ENCODE measurements at regions not wholly inside any gene's neighbourhood (a gene's known extent, or its start where the extent isn't known, plus 50 kb on each side); places are given as distances from the start of the nearest gene placed in this dataset.
"Not testable (repeated sequence)": the region's sequence is repeated elsewhere in the genome, so short reads cannot be mapped to it uniquely, and the experiment has no call there.

GRCh38 chr4:31455612-31456011 lies 735.4 kb downstream of the PCDH7 start:
- no peak for DNase-seq (ENCODE audit: low spot score)
- intact Hi-C loops (cut with DNase I), result no loop called here

DNA sequence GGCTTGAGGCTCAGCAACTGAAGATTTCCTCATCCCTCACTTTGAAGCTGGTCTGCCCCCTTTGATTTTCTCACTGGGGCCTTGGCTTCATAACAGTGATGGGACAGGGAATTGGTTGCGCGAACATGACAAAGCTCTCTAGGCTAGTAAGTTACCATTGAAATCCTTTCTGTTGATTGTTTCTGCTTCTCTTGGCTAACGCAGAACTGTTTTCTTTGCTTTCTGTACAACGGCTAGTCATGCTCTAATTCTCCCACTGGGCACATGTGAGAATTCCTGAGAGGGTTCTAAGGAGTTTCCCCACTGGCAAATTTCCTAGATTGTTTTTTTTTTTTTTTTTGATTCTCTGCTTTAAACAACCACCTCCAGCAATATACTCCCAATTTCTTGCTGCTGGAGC lies 738.6 kb downstream of the PCDH7 start:
- intact Hi-C loops (cut with DNase I), result no loop called here
- no peak for DNase-seq (ENCODE audit: low spot score)

- intact Hi-C loops (cut with DNase I), result no loop called here
- no peak for DNase-seq (ENCODE audit: low spot score)
These were observed 741.3 kb downstream of the PCDH7 start for GRCh38 chr4:31461421-31461820.

DNA sequence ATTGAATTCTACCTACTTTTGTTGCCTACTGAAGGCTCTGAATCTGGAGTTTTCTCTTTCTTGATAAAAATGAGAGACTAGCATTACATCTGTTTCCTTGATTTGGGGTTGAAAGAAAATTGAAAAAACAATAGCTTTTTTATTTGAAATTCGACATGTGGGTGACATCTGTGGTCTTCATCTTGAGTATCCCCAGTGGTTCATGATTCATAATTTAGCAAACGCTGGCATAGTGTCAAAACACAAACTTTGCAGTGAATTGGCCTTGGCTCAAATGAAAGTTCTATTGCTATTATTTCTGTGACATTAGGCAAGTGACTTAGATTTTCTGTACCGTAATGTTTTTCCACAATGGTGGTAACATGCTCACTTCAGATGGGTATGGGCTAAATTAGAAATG lies 747.6 kb downstream of the PCDH7 start:
- no peak for DNase-seq (ENCODE audit: low spot score)

DNA sequence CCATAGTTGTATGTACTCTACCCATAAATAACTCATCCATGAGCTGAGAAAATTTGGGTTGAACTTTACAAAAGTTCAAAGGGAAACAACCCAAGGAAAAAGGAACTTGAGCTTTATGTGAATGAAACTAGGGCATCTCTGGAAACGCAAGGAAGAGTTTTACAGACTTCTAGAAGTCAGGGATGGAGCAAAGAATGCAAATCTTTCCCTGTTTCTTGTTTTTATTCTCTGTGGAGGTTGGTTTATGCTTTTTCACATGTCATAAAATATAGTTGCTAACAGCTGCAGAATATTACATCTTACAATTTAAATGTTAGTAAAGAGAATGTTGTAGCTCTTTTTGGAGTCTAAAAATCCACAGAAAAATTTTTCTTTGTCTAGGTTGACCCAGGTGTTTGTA lies 754.1 kb downstream of the PCDH7 start:
- intact Hi-C loops (cut with DNase I), result no loop called here
- DNase-seq (ENCODE audit: low spot score), result no peak

More for the DNA sequence above, 747.6 kb downstream of the PCDH7 start:
- intact Hi-C loops (cut with DNase I), result no loop called here

- no peak for DNase-seq (ENCODE audit: low spot score)
- intact Hi-C loops (cut with DNase I), result no loop called here
These were observed 762.5 kb downstream of the PCDH7 start for GRCh38 chr4:31482691-31483090.

GRCh38 chr4:31499216-31499615 lies 779.0 kb downstream of the PCDH7 start:
- DNase-seq (ENCODE audit: low spot score); intact Hi-C loops (cut with DNase I): not testable (repeated sequence)

DNA sequence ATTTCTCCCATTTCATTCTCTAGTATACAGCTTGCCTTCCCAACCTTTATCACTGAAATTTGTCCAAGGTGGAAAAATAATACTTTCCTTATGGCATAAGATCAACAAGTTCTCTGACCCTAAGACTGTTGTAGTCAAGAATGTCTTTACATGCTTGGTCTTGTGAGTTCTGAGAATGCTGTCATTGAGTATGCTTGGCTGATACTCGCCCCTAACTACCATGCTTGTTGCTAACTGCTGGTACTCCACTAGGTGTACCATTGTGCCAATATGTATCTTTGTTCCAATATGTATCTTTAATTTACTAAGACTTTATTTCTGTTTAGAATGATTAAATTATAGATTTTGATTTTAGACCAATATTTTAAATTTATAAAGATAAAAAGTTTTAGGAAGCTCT lies 796.4 kb downstream of the PCDH7 start:
- intact Hi-C loops (cut with DNase I), result no loop called here

GRCh38 chr4:31518796-31519250 lies 798.7 kb downstream of the PCDH7 start:
- intact Hi-C loops (cut with DNase I), result no loop called here
- no peak for DNase-seq (ENCODE audit: low spot score)

More for the DNA sequence above, 796.4 kb downstream of the PCDH7 start:
- DNase-seq (ENCODE audit: low spot score), result no peak

- peak; percentile 22 for DNase-seq (ENCODE audit: low spot score)
- intact Hi-C loops (cut with DNase I), result no loop called here
These were observed 810.4 kb downstream of the PCDH7 start for GRCh38 chr4:31530555-31530954.

DNA sequence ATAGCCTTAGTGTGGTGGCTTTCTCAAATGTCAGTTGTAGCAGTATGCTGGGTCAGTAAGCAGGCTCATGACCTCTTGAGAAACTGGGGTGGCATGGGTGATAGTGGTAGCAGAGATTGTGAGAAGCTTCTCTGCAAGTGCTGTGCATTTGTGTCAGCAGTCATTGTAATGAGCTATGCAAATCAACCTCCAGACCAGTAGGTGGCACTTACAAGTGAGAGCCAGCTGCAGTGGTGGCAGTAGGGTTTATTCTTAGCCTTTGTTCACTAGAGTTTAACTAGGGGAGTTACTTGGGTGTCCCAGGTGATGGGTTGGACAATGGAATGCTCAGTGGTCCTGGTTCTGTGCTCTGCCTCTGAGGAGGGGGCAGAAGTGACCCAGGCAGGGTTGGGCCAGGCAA lies 818.7 kb downstream of the PCDH7 start:
- DNase-seq (ENCODE audit: low spot score), result no peak
- intact Hi-C loops (cut with DNase I), result no loop called here

DNA sequence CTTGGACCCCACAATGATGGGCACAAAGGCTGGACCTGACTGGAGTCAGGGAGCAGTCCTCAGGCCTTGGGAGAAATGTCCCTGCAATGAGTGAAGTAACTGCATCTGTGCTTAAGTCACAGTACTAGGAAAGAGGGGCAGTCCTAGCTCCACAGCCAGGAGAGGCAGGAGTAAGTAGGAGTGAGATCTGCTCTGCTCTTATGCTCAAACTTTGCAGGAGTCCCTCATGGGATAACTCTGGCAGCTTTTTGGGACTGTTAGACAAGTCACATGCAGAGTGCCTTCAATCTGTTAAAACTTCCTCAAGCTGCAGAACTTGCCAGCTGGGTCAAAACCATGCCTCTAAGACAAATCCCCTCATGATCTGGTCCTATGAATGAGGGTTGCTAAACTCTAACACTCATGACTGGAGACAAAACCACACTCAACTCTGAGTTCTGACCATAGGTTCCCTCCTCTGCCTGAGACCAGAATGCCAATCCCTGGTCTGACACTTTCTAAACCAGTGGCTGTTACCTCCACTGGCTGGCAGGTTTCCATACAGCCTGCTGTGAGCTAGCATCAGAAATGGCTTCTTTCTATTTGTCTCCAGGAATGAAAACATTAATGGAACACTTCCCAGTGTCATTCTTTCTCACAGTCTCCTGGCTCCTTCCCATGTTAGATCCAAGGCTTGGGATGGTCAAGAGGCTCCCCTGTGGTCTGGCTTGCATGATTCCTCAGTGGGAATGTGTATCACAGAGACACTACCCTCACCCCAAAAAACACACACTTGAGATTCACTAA lies 819.3 kb downstream of the PCDH7 start:
- DNase-seq (ENCODE audit: low spot score), result no peak
- intact Hi-C loops (cut with DNase I), result no loop called here

- no peak for DNase-seq (ENCODE audit: low spot score)
- intact Hi-C loops (cut with DNase I), result no loop called here
These were observed 825.2 kb downstream of the PCDH7 start for GRCh38 chr4:31545330-31545729.

GRCh38 chr4:31545755-31546154 lies 825.6 kb downstream of the PCDH7 start:
- no peak for DNase-seq (ENCODE audit: low spot score)
- intact Hi-C loops (cut with DNase I), result no loop called here

DNA sequence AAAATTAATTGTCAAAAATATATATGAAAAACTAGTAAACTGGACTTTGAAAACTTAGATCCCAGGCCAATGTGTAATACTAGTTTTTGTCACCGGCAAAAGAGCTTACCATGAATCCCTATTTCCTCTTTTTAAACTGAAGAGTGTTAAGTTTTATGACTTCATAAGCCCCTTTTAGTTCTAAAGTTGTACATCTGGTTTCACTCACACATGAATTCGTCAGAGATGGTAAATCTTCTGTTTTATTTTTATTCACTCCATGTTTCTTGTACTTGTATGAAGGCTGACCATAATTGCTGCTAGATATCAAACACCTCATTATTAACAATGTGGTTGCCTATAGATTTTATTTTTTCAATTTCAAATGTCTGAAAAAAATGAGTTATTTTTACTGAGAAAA lies 827.9 kb downstream of the PCDH7 start:
- intact Hi-C loops (cut with DNase I), result no loop called here
- DNase-seq (ENCODE audit: low spot score), result no peak

DNA sequence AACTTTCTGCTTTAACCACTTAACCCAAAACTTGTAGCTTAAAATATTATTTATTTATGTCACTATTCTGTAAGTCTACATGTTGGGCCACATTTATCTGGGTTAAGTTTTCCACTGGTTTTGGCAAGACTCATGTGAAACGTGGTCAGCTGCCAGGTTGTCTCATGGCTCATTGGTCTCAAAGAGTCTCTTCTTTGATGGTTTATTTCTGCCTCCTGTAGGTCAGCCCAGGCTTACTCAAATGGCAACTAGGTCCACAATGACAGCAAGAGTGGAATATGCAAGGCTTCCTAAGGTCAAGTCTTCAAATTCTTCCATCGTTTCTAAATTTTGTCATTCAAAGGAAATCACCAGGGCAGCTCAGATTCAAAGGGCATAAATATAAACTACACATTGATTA lies 828.7 kb downstream of the PCDH7 start:
- no peak for DNase-seq (ENCODE audit: low spot score)
- intact Hi-C loops (cut with DNase I), result no loop called here

DNA sequence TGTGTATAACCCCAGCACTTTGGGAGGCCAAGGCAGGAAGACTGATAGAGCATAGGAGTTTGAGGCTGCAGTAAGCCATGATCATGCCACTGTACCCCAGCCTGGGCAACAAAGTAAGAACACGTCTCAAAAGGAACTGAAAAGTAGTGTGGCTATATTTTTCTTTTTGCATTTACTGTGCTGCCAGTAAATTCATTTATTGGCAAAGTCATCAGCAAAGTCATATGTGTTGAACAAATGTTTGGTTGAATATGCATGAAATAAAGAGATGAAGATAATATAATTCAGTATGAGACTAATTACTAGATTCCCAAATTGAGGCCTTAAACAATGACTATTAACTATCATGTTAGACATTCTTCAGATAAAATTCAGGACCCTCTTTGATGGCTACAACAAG lies 829.1 kb downstream of the PCDH7 start:
- DNase-seq (ENCODE audit: low spot score), result no peak
- intact Hi-C loops (cut with DNase I), result no loop called here

GRCh38 chr4:31557437-31557836 lies 837.3 kb downstream of the PCDH7 start:
- intact Hi-C loops (cut with DNase I), result no loop called here
- no peak for DNase-seq (ENCODE audit: low spot score)

DNA sequence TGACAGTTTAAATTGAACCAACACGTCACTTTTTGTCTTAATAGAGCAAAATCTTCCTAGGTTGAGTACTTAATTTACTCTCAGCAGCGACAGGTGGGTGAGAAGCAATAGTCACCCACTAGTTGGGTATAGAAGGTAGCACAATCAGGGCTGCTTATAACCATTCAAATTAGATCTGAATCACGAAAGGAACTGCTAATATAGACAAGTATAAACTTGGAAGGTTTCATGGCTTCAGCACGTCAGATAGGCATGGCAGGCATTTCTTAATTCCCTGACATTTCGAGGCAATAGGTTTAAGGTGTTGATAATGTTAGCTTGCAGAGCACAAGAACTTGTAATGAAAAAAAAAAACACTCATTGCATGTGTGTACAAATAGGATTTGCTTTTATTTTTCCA lies 853.4 kb downstream of the PCDH7 start:
- no peak for DNase-seq (ENCODE audit: low spot score)
- intact Hi-C loops (cut with DNase I), result no loop called here

DNA sequence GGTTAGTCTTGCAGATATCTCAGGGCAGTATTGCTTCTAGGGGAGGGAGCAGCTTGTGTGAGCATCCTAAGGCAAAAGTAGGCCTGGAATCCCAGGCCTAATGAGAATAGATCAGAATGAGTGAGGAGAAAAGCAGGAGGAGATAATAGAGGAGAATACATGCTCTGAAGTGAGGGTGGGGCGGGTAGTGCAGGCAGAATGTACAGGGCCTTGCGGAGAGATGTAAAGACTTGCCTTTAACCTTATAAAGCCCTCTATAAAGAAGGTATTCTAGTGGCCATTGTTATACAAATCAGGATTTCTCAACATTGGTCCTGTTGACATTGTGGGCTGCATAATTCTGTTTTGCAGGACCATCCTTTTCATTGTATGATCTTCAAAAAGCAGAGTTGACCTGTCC lies 855.3 kb downstream of the PCDH7 start:
- intact Hi-C loops (cut with DNase I), result no loop called here
- DNase-seq (ENCODE audit: low spot score), result no peak

DNA sequence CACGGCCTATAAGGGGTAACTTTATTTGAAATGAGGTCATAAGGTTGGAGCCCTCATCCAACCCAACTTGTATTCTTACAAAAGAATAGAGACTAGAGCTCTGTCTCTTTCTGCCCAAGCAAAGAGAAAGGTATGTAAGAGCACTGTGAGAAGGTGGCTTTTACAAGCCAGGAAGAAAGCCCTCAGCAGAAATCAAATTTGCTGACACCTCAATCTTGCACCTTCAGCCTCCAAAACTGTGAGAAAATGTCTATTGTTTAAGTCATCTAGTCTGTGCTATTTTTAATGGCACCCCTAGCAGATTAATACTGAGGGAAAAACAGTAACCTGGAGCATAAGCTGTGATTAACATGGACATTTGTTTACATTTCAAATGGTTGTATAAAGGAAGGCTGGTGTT lies 860.7 kb downstream of the PCDH7 start:
- intact Hi-C loops (cut with DNase I), result no loop called here

DNA sequence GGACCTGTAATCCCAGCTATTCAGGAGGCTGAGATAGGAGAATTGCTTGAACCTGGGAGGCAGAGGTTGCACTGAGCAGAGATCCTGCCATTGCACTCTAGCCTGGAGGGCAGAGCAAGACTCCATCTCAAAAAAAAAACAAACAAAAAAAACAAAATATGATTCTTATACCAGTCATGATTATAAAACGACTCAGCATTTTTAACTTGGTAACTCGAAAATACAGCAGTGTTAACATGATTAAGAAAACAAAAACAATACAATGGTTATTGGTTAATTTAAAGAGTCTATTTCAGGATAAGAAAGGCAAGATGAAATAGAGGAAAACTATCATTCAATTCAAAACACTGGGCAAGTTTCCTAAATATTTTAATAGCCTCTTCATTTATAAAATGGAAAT lies 865.3 kb downstream of the PCDH7 start:
- intact Hi-C loops (cut with DNase I), result no loop called here
- DNase-seq (ENCODE audit: low spot score), result no peak

More for the DNA sequence above, 860.7 kb downstream of the PCDH7 start:
- no peak for DNase-seq (ENCODE audit: low spot score)
